Loucy (cell line): ENCODE measurements at regions not wholly inside any gene's neighbourhood (a gene's known extent, or its start where the extent isn't known, plus 50 kb on each side); places are given as distances from the start of the nearest gene placed in this dataset.

Experiments
- H2AFZ ChIP-seq: fragments of 200-600 bp; sonication (generic); 2 replicates; pipeline ENCODE4 v1.6.0; 2016; ENCODE audit warnings: antibody characterized with exemption, mild to moderate bottlenecking, low read length, moderate library complexity
- H3F3A ChIP-seq: fragments of 200-600 bp; 2 replicates; pipeline ENCODE4 v1.6.0; 2016; ENCODE audit warnings: antibody characterized with exemption, low read depth, mild to moderate bottlenecking
- H3K27me3 ChIP-seq: fragments of 200-600 bp; sonication (generic); 2 replicates; pipeline ENCODE4 v1.6.1; 2014; ENCODE audit warnings: low read length, mild to moderate bottlenecking; ENCODE audit not compliant: insufficient read depth, poor library complexity, severe bottlenecking
- H3K36me3 ChIP-seq: fragments of 200-600 bp; sonication (generic); 2 replicates; pipeline ENCODE4 v1.6.1; 2016; ENCODE audit warnings: low read length; ENCODE audit not compliant: insufficient read depth
- H3K4me1 ChIP-seq: fragments of 200-600 bp; sonication (generic); 2 replicates; pipeline ENCODE4 v1.5.1; 2014; ENCODE audit warnings: low read length, mild to moderate bottlenecking; ENCODE audit not compliant: insufficient read depth, poor library complexity, severe bottlenecking
- H3K4me2 ChIP-seq: fragments of 200-600 bp; sonication (generic); 2 replicates; pipeline ENCODE4 v1.6.0; 2014; ENCODE audit warnings: antibody characterized with exemption, low read length, low read depth, mild to moderate bottlenecking; ENCODE audit not compliant: poor library complexity, severe bottlenecking
- H3K4me3 ChIP-seq: fragments of 200-600 bp; sonication (generic); 2 replicates; pipeline ENCODE4 v1.5.1; 2014; ENCODE audit warnings: low read length, mild to moderate bottlenecking, mixed read lengths; ENCODE audit not compliant: poor library complexity, severe bottlenecking
- H3K79me2 ChIP-seq: fragments of 200-600 bp; sonication (generic); 2 replicates; pipeline ENCODE4 v1.6.1; 2014; ENCODE audit warnings: low read length; ENCODE audit not compliant: insufficient read depth
- H3K9ac ChIP-seq: fragments of 200-600 bp; sonication (generic); 2 replicates; pipeline ENCODE4 v1.6.0; 2014; ENCODE audit warnings: mild to moderate bottlenecking, low read depth, low read length, moderate library complexity; ENCODE audit not compliant: poor library complexity, severe bottlenecking
- H3K9me2 ChIP-seq: fragments of 200-600 bp; sonication (generic); replicated peaks from 2 replicates; pipeline ENCODE4 v1.6.1; 2016; ENCODE audit warnings: low read depth, low read length, mixed read lengths
- H3K9me3 ChIP-seq: fragments of 200-600 bp; sonication (generic); 2 replicates; pipeline ENCODE4 v1.6.1; 2014; ENCODE audit warnings: mild to moderate bottlenecking, antibody characterized with exemption, low read length, low read depth; ENCODE audit not compliant: insufficient read depth
- H4K20me1 ChIP-seq: fragments of 200-600 bp; sonication (generic); 2 replicates; pipeline ENCODE4 v1.6.0; 2014; ENCODE audit warnings: antibody characterized with exemption, low read length, mild to moderate bottlenecking; ENCODE audit not compliant: insufficient read depth, poor library complexity, severe bottlenecking
- EZH2phosphoT487 ChIP-seq: fragments of 200-600 bp; IDR thresholded peaks from 2 replicates; pipeline ENCODE4 v1.6.1; 2018; ENCODE audit warnings: antibody characterized with exemption, mild to moderate bottlenecking, moderate library complexity, borderline replicate concordance
- TF ChIP-seq, protein P1 (sequence below): fragments of 200-600 bp; sonication (generic); conservative IDR thresholded peaks from 2 replicates; pipeline ENCODE4 v1.5.1; 2014; ENCODE audit warnings: mild to moderate bottlenecking, antibody characterized with exemption, low read length

DNA sequence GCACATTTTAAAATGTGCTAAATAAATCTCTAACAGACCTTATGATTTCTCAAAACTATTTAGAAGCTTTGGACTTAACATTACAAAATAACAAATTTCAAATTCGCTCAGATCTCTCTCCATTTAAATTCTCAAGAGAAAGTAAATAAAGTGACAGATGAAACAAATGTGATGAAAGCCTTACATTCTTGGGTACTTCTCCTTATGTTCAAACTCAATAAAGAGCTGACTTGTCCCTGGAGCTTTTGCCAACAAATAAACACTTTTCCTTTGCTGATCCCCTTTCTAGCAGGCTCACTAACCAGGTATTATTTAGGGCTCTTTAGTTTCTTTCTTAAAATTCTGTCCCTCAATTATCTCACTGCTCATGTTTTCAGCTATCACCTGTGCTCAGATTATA, 259.1 kb upstream of the ARPP21 start:
- Histone ChIP-seq H3K4me2 (no peak overlapping the region), H3K9me3 (no peaks in the 10 kb centered on the region), H2AFZ (no peak overlapping the region), H3K4me3 (no peak overlapping the region), H3K27me3 (no peaks in the 10 kb centered on the region), H3K9me2 (no peaks in the 10 kb centered on the region), H3K79me2 (no peaks in the 10 kb centered on the region), H4K20me1 (no peaks in the 10 kb centered on the region), H3K36me3 (no peaks in the 10 kb centered on the region), H3K9ac (no peak overlapping the region), H3K4me1 (peaks cover 16% of the 10 kb centered on the region), H3F3A (no peaks in the 10 kb centered on the region)
- no peak for TF ChIP-seq EZH2phosphoT487
- TF ChIP-seq, protein P1, sequence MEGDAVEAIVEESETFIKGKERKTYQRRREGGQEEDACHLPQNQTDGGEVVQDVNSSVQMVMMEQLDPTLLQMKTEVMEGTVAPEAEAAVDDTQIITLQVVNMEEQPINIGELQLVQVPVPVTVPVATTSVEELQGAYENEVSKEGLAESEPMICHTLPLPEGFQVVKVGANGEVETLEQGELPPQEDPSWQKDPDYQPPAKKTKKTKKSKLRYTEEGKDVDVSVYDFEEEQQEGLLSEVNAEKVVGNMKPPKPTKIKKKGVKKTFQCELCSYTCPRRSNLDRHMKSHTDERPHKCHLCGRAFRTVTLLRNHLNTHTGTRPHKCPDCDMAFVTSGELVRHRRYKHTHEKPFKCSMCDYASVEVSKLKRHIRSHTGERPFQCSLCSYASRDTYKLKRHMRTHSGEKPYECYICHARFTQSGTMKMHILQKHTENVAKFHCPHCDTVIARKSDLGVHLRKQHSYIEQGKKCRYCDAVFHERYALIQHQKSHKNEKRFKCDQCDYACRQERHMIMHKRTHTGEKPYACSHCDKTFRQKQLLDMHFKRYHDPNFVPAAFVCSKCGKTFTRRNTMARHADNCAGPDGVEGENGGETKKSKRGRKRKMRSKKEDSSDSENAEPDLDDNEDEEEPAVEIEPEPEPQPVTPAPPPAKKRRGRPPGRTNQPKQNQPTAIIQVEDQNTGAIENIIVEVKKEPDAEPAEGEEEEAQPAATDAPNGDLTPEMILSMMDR, result no peak

DNA sequence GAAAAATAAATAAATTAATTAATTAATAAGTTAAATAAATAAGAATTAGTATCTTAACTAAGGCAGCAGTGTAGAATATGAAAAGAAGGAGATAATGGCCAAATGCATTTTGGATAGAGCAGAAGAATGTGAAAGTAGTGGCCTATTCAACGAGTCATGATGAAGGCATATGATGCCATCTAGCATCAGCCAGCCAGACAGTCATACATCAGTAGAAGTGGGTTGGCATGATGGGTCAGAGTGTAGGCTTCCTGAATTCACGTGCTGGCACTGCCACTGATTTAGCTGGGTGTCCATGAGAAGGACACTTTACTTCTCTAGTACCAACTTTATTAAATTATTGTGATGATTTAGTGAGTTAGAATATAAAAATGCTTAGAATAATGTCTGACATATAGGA, 256.1 kb upstream of the ARPP21 start:
- Histone ChIP-seq H2AFZ (no peak overlapping the region), H3K9me2 (no peaks in the 10 kb centered on the region), H3K4me3 (no peak overlapping the region), H3F3A (no peaks in the 10 kb centered on the region), H4K20me1 (no peaks in the 10 kb centered on the region), H3K4me1 (peaks cover 16% of the 10 kb centered on the region), H3K36me3 (no peaks in the 10 kb centered on the region), H3K9ac (no peak overlapping the region), H3K79me2 (no peaks in the 10 kb centered on the region), H3K27me3 (no peaks in the 10 kb centered on the region), H3K4me2 (peak overlapping the region; percentile 9), H3K9me3 (no peaks in the 10 kb centered on the region)
- TF ChIP-seq, protein P1, result no peak
- no peak for TF ChIP-seq EZH2phosphoT487

DNA sequence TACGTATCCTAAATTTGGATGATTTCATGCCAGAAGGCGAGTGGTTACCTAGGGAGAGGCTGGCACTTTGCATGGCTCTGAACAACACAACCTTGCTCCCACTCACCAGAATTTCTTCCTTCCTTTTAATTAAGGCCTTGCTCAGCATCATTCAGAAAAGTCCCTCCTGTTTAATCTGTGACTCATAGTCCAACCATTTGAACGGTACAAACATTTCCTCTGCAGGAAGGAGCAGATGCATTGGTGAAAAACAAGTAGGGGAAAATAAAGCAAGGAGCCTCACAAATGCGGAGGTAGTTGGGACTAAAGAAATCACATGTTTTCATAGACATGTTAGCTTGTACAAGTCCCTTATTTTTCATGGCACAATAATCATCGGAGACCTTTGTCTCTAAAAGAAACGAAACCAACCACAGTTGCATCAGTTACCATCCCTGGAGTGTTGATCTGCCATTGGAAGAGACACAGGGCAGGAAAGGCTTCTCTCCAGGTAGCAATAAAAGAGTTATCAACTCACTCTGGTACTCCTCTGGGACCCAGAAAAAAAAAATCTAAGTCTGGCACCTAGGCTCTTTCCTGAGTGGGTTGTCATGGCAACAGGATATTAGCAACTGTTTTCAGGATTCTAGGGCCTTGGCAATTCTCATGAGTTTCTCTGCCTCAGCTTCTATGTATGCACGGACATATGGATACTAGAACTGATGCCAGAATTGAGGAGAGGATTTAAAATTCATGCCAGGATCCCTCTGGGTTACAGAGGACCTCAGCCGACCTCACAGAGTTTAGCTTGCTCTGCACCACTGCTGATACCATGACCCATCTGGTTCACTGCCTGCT, 255.4 kb upstream of the ARPP21 start:
- no peak overlapping the region for H2AFZ ChIP-seq
- peak overlapping the region; percentile 9 for H3K4me2 ChIP-seq
- no peaks in the 10 kb centered on the region for H3K9me3 ChIP-seq
- no peaks in the 10 kb centered on the region for H3K36me3 ChIP-seq
- TF ChIP-seq, protein P1, result no peak
- no peak for TF ChIP-seq EZH2phosphoT487
- H4K20me1 ChIP-seq, result no peaks in the 10 kb centered on the region
- H3K9ac ChIP-seq, result no peak overlapping the region
- H3K9me2 ChIP-seq, result no peaks in the 10 kb centered on the region
- peaks cover 16% of the 10 kb centered on the region for H3K4me1 ChIP-seq
- no peaks in the 10 kb centered on the region for H3K27me3 ChIP-seq
- H3F3A ChIP-seq, result no peaks in the 10 kb centered on the region
- no peaks in the 10 kb centered on the region for H3K79me2 ChIP-seq
- no peak overlapping the region for H3K4me3 ChIP-seq
